Trophoblast cell (in vitro differentiated cells and primary cell): ENCODE measurements at regions not wholly inside any gene's neighbourhood (a gene's known extent, or its start where the extent isn't known, plus 50 kb on each side); places are given as distances from the start of the nearest gene placed in this dataset.

ENCODE experiments used
- DNase-seq, 2 donors: peaks; one replicate each; pipeline ENCODE4 v3.0.0-alpha.2; 2016
- H2AFZ ChIP-seq: 2 replicates; pipeline ENCODE4 v1.6.1; 2013; ENCODE audit warnings: low read length, moderate library complexity, mild to moderate bottlenecking; ENCODE audit not compliant: insufficient read depth, poor library complexity
- H2AK5ac ChIP-seq: 2 replicates; pipeline ENCODE4 v1.6.1; 2013; ENCODE audit warnings: mild to moderate bottlenecking, low read length
- H2BK120ac ChIP-seq: 2 replicates; pipeline ENCODE4 v1.6.1; 2013; ENCODE audit warnings: low read length, mild to moderate bottlenecking, moderate library complexity; ENCODE audit not compliant: insufficient read depth, poor library complexity
- H2BK12ac ChIP-seq: 2 replicates; pipeline ENCODE4 v1.6.1; 2013; ENCODE audit warnings: mild to moderate bottlenecking, low read length, moderate library complexity
- H2BK5ac ChIP-seq: 2 replicates; pipeline ENCODE4 v1.6.1; 2013; ENCODE audit warnings: low read length, low read depth, moderate library complexity, mild to moderate bottlenecking; ENCODE audit not compliant: poor library complexity
- H3K14ac ChIP-seq: 2 replicates; pipeline ENCODE4 v1.6.1; 2013; ENCODE audit warnings: mild to moderate bottlenecking, low read length
- H3K18ac ChIP-seq: 2 replicates; pipeline ENCODE4 v1.6.1; 2013; ENCODE audit warnings: mild to moderate bottlenecking, low read length
- H3K23ac ChIP-seq: 2 replicates; pipeline ENCODE4 v1.6.1; 2013; ENCODE audit warnings: low read length
- H3K27ac ChIP-seq: 2 replicates; pipeline ENCODE4 v1.5.1; 2013; ENCODE audit warnings: low read depth, mild to moderate bottlenecking, inconsistent platforms, low read length, moderate library complexity
- H3K27me3 ChIP-seq: 2 replicates; pipeline ENCODE4 v1.6.1; 2013; ENCODE audit warnings: inconsistent platforms, mild to moderate bottlenecking, low read length, moderate library complexity; ENCODE audit not compliant: insufficient read depth
- H3K36me3 ChIP-seq, 2 experiments: 1 replicate in 1 of 2; 2 replicates in 1 of 2; pipeline ENCODE4 v1.6.1; 2013; ENCODE audit warnings: low read length in 2 of 2, mild to moderate bottlenecking in 2 of 2, moderate library complexity in 1 of 2; ENCODE audit not compliant: insufficient read depth in 2 of 2, control insufficient read depth in 1 of 2
- H3K4ac ChIP-seq: 2 replicates; pipeline ENCODE4 v1.6.1; 2013; ENCODE audit warnings: low read depth, mild to moderate bottlenecking, low read length, moderate library complexity
- H3K4me1 ChIP-seq, 2 experiments: 1 replicate in 1 of 2; 2 replicates in 1 of 2; pipeline ENCODE4 v1.6.1; 2013; ENCODE audit warnings: low read length in 2 of 2, mild to moderate bottlenecking in 2 of 2, moderate library complexity in 1 of 2; ENCODE audit not compliant: insufficient read depth in 2 of 2, control insufficient read depth in 1 of 2
- H3K4me2 ChIP-seq: 2 replicates; pipeline ENCODE4 v1.6.1; 2013; ENCODE audit warnings: inconsistent platforms, mild to moderate bottlenecking, low read length, moderate library complexity
- H3K4me3 ChIP-seq: 2 replicates; pipeline ENCODE4 v1.5.1; 2013; ENCODE audit warnings: mild to moderate bottlenecking, low read depth, low read length, inconsistent platforms
- H3K79me1 ChIP-seq: one replicate; pipeline ENCODE4 v1.6.1; 2013; ENCODE audit warnings: low read length
- H3K79me2 ChIP-seq: 2 replicates; pipeline ENCODE4 v1.6.1; 2013; ENCODE audit warnings: low read length, mild to moderate bottlenecking; ENCODE audit not compliant: control insufficient read depth, insufficient read depth, poor library complexity
- H3K9ac ChIP-seq: 2 replicates; pipeline ENCODE4 v1.6.1; 2013; ENCODE audit warnings: mild to moderate bottlenecking, low read length
- H3K9me3 ChIP-seq: 2 replicates; pipeline ENCODE4 v1.6.1; 2013; ENCODE audit warnings: low read depth, mild to moderate bottlenecking, control low read depth, inconsistent platforms, low read length; ENCODE audit not compliant: insufficient read depth
- H4K12ac ChIP-seq: 2 replicates; pipeline ENCODE4 v1.6.1; 2013; ENCODE audit warnings: low read depth, mild to moderate bottlenecking, low read length, moderate library complexity
- H4K8ac ChIP-seq: 2 replicates; pipeline ENCODE4 v1.6.1; 2013; ENCODE audit warnings: low read depth, mild to moderate bottlenecking, low read length, moderate library complexity
- H4K91ac ChIP-seq: one replicate; pipeline ENCODE4 v1.6.1; 2013; ENCODE audit warnings: low read depth, mild to moderate bottlenecking, low read length, moderate library complexity
- WGBS: extraction: QIAGEN DNeasy Blood & Tissue Kit; methylation state at CpG from one replicate; pipeline ENCODE4 v1.1.7; 2013; ENCODE audit warnings: missing lambda C conversion rate; ENCODE audit not compliant: insufficient read length, insufficient coverage; ENCODE audit errors: extremely low coverage; 5-methylcytosine and 5-hydroxymethylcytosine counted together

DNA sequence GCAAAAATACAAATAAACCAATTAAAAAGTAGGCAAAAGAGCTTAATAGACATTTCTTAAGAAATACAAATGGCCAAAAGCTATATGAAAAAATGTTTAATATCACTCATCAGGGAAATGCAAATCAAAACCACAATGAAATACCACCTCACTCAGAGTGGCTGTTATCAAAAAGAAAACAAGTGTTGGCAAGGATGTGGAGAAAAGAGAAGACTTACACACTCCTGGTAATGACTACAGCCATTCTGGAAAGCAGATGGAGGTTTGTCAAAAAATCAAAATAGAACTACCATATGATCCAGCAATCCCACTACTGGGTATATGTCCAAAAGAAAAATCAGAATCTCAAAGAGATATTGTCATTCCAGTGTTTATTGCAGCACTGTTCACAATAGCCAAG is 223.5 kb upstream of the SLC10A2 start:
- no peak overlapping the region for H3K18ac ChIP-seq
- no peak for DNase-seq
- no peaks in the 10 kb centered on the region for H3K79me2 ChIP-seq
- peaks cover 0 to 4% of the 10 kb centered on the region in 2 experiments for H3K4me1 ChIP-seq
- H4K91ac ChIP-seq, result no peak overlapping the region
- no peak overlapping the region for H2BK5ac ChIP-seq
- H2BK120ac ChIP-seq, result no peak overlapping the region
- no peak overlapping the region for H3K14ac ChIP-seq
- no peak overlapping the region for H3K27ac ChIP-seq
- H3K4me2 ChIP-seq, result no peak overlapping the region
- no peak overlapping the region for H2AK5ac ChIP-seq
- no peaks in the 10 kb centered on the region for H3K36me3 ChIP-seq
- H3K4me3 ChIP-seq, result no peak overlapping the region
- no peaks in the 10 kb centered on the region for H3K27me3 ChIP-seq
- no peak overlapping the region for H3K9ac ChIP-seq
- no peak overlapping the region for H4K12ac ChIP-seq
- H3K9me3 ChIP-seq, result no peaks in the 10 kb centered on the region
- H3K79me1 ChIP-seq, result no peaks in the 10 kb centered on the region
- no peak overlapping the region for H2AFZ ChIP-seq
- H4K8ac ChIP-seq, result no peak overlapping the region
- no peak overlapping the region for H3K23ac ChIP-seq
- no peak overlapping the region for H2BK12ac ChIP-seq
- no peak overlapping the region for H3K4ac ChIP-seq

DNA sequence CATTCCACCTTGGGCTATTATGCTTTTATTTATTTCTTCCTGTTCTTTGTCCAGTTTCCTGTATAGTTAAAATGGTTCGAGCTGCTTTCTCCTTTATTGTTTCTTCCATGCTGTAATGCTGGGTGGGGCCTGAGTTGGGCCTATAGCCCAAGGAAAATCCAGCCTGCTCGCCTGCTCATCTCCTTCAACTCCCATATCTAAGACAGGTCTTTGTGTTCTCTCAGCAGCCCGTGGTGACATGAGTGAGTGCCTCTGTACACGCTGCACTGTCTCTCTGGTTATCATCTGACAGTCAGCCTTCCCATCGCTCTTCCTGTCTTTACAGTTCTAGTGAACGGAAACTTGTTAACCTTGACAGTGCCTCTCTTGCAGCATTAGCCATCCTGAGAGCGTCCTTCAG is 221.9 kb upstream of the SLC10A2 start:
- no peak overlapping the region for H3K4ac ChIP-seq
- WGBS, result no CpG with 5 or more reads among the region's 7 CpGs

DNA sequence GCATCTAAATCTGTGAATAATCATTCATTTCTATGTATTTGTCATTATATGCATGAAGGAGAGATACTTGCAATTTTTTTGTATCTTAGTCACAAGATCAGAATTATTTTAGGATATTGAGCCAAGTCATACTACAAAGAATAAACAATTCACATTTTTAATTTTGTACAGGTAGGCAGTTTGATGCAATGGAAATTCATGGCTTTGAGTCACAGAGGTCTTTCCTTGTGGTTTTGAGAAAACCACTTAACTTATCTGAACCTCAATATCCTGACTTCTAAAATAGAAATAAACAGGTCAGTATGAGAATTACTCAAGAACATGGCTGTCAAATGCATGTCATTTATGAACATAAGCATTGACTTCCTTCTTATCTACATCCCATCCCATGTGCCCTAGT is 221.4 kb upstream of the SLC10A2 start:
- no peak overlapping the region for H2AK5ac ChIP-seq
- no peak overlapping the region for H4K12ac ChIP-seq
- H3K27me3 ChIP-seq, result no peaks in the 10 kb centered on the region
- no peak overlapping the region for H2AFZ ChIP-seq
- no peak overlapping the region for H3K4me3 ChIP-seq
- H3K14ac ChIP-seq, result no peak overlapping the region
- no peak overlapping the region for H3K23ac ChIP-seq
- no peak overlapping the region for H3K4me2 ChIP-seq
- H2BK5ac ChIP-seq, result no peak overlapping the region
- H3K9me3 ChIP-seq, result no peaks in the 10 kb centered on the region
- H2BK12ac ChIP-seq, result no peak overlapping the region
- no peak for DNase-seq
- no peak overlapping the region for H4K91ac ChIP-seq
- H3K9ac ChIP-seq, result no peak overlapping the region
- no peak overlapping the region for H2BK120ac ChIP-seq
- H3K4me1 ChIP-seq, result peaks cover 4 to 11% of the 10 kb centered on the region in 2 experiments
- no peaks in the 10 kb centered on the region for H3K79me2 ChIP-seq
- H3K27ac ChIP-seq, result no peak overlapping the region
- H4K8ac ChIP-seq, result no peak overlapping the region
- no peaks in the 10 kb centered on the region for H3K79me1 ChIP-seq
- H3K4ac ChIP-seq, result no peak overlapping the region
- no peak overlapping the region for H3K18ac ChIP-seq
- no peaks in the 10 kb centered on the region for H3K36me3 ChIP-seq

More for the DNA sequence above, 221.9 kb upstream of the SLC10A2 start:
- Histone ChIP-seq H3K27me3 (no peaks in the 10 kb centered on the region), H2AFZ (no peak overlapping the region), H3K14ac (no peak overlapping the region), H2BK5ac (no peak overlapping the region), H3K4me3 (no peak overlapping the region), H4K12ac (no peak overlapping the region), H2AK5ac (no peak overlapping the region), H2BK120ac (no peak overlapping the region), H2BK12ac (no peak overlapping the region), H3K79me2 (no peaks in the 10 kb centered on the region), H3K18ac (no peak overlapping the region), H3K4me2 (no peak overlapping the region), H4K8ac (no peak overlapping the region), H3K9ac (no peak overlapping the region), H3K27ac (no peak overlapping the region), H3K4me1 (peaks cover 2 to 7% of the 10 kb centered on the region in 2 experiments), H3K79me1 (no peaks in the 10 kb centered on the region), H4K91ac (no peak overlapping the region), H3K36me3 (no peaks in the 10 kb centered on the region), H3K9me3 (no peaks in the 10 kb centered on the region), H3K23ac (no peak overlapping the region)
- no peak for DNase-seq

DNA sequence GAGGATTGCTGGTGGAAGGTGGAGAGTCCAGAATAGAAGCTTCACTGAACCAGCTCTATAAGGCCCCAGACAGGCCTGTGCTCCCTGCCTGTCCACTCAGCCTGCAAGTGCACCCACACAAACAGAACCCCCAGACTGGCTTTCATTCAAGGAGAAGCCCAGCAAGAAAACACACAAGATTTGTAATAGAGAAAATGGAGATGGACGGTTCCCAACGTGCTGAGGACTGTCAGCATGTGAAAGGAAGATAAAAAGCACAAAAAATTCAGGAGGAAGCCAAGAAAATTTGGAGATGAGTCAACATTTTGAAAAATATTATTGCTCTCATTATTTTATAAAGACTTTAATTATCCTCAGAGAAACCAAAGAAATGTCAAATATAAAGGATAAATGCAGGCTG is 218.2 kb upstream of the SLC10A2 start:
- H3K4me3 ChIP-seq, result no peak overlapping the region
- H3K23ac ChIP-seq, result no peak overlapping the region
- H4K12ac ChIP-seq, result no peak overlapping the region
- no peak overlapping the region for H4K8ac ChIP-seq
- H3K9ac ChIP-seq, result no peak overlapping the region
- H3K14ac ChIP-seq, result no peak overlapping the region
- H3K4me1 ChIP-seq, result peaks cover 4 to 8% of the 10 kb centered on the region in 2 experiments
- H3K18ac ChIP-seq, result no peak overlapping the region
- no peak overlapping the region for H3K4me2 ChIP-seq
- no peak for DNase-seq
- H3K79me2 ChIP-seq, result no peaks in the 10 kb centered on the region
- H2AK5ac ChIP-seq, result no peak overlapping the region
- H2AFZ ChIP-seq, result no peak overlapping the region
- H4K91ac ChIP-seq, result no peak overlapping the region
- no peaks in the 10 kb centered on the region for H3K27me3 ChIP-seq
- WGBS, result no CpG with 5 or more reads among the region's 2 CpGs
- no peak overlapping the region for H3K27ac ChIP-seq
- H2BK120ac ChIP-seq, result no peak overlapping the region
- no peaks in the 10 kb centered on the region for H3K36me3 ChIP-seq
- no peak overlapping the region for H2BK12ac ChIP-seq
- H3K4ac ChIP-seq, result no peak overlapping the region
- no peaks in the 10 kb centered on the region for H3K9me3 ChIP-seq
- H3K79me1 ChIP-seq, result no peaks in the 10 kb centered on the region
- no peak overlapping the region for H2BK5ac ChIP-seq
